Neuron (in vitro differentiated cells): ENCODE measurements at regions not wholly inside any gene's neighbourhood (a gene's known extent, or its start where the extent isn't known, plus 50 kb on each side); places are given as distances from the start of the nearest gene placed in this dataset.
"Not testable (repeated sequence)": the region's sequence is repeated elsewhere in the genome, so short reads cannot be mapped to it uniquely, and the experiment has no call there.

Experiments used
- H2AFZ ChIP-seq: one replicate; pipeline ENCODE4 v1.6.1; 2013; ENCODE audit warnings: low read depth, mild to moderate bottlenecking, inconsistent platforms, low read length, moderate library complexity
- H3K27me3 ChIP-seq: one replicate; pipeline ENCODE4 v1.6.1; 2013; ENCODE audit warnings: low read length; ENCODE audit not compliant: insufficient read depth
- H3K36me3 ChIP-seq: one replicate; pipeline ENCODE4 v1.6.1; 2013; ENCODE audit warnings: low read length; ENCODE audit not compliant: insufficient read depth
- H3K4me1 ChIP-seq: one replicate; pipeline ENCODE4 v1.6.1; 2013; ENCODE audit warnings: low read length; ENCODE audit not compliant: insufficient read depth
- H3K4me3 ChIP-seq: 2 replicates; pipeline ENCODE4 v1.5.1; 2013; ENCODE audit warnings: mild to moderate bottlenecking, low read length, moderate library complexity
- H3K9me3 ChIP-seq: one replicate; pipeline ENCODE4 v1.6.1; 2013; ENCODE audit warnings: low read length

DNA sequence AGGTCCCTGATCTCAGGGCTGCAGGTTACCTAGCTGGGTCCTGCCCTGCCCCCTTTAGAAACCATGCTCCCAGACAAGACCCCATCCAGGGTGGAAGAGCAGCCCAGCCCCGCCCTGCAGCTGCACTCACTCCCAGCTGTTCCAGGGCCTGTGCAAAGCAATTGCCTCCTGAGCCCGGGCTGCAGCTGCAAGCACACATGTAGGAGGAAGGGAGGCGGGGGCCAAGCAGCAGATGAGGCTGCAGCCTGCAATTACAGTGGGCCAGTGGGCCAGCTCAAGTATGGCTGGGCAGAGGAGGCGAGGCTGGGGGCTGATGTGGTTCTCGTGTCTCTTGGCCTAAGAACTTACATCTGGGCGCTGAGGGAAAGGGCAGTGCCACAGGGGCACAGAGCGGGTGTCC is 65.4 kb upstream of the TUBA3E start:
- H2AFZ ChIP-seq = no peak overlapping the region
- peaks cover 7% of the 10 kb centered on the region for H3K27me3 ChIP-seq
- H3K4me3 ChIP-seq = no peak overlapping the region
- no peaks in the 10 kb centered on the region for H3K36me3 ChIP-seq
- peaks cover 18% of the 10 kb centered on the region for H3K4me1 ChIP-seq
- no peaks in the 10 kb centered on the region for H3K9me3 ChIP-seq

DNA sequence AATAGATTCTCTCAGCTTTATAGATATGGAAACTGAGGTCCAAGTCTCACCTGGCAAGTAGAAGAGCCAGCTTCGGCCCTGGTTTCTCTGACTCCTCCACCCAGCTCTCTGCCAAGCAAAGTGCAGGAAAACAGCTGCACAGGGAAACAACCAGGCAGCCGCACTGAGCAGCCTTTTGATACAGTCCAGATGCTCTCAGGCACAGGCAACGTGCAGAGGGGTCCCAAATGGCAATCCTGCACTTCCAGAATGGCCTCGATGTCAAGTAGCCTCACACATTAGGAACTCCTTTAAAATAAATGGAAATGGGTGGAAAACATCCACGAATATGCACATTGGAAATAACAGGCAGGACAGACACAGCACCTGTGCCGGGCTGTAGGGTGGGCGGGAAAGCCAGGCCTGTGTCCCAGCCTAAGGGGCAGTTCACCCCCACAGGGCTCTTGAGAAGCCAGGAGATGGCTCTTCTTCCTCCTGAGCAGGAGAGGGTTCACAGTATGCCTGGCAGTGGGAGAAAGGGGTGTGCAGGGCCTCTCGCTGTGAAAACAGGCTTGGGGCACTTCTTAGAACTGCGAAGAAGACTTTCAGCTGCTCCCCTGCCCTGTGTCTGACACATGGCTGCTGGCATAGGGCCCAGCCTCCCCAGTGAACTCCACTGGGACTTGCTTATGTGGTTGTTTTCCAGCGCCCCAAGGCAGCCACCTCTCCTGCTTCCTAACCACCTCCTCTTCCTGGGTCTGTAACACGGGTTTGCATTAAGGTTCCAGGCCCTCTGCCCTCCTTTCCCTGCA is 63.9 kb upstream of the TUBA3E start:
- H3K9me3 ChIP-seq = no peaks in the 10 kb centered on the region
- H3K4me1 ChIP-seq = peaks cover 25% of the 10 kb centered on the region
- no peaks in the 10 kb centered on the region for H3K36me3 ChIP-seq
- peaks cover 7% of the 10 kb centered on the region for H3K27me3 ChIP-seq
- no peak overlapping the region for H3K4me3 ChIP-seq
- no peak overlapping the region for H2AFZ ChIP-seq

DNA sequence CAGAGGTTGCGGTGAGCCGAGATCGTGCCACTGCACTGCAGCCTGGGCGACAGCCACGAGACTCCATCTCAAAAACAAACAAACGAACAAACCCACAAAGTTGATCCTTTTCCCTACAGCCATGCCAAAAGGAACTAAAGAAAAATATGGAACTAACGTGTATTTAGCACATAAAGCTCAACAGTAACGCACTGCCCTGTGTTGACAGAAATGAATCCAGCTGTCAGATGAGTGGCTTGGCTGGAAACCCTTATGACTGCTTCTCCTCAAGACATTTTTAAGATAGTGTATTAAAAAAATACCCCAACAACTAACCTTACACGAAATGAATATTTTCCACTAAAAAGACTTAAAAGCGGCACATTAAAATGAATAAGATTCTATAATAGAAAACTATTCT is 62.9 kb upstream of the TUBA3E start:
- Histone ChIP-seq H2AFZ (no peak overlapping the region), H3K9me3 (no peaks in the 10 kb centered on the region), H3K36me3 (no peaks in the 10 kb centered on the region), H3K27me3 (peaks cover 4% of the 10 kb centered on the region), H3K4me3 (no peak overlapping the region), H3K4me1 (peaks cover 25% of the 10 kb centered on the region)

GRCh38 chr2:130259594-130259993 is 61.4 kb upstream of the TUBA3E start:
- H2AFZ ChIP-seq = no peak overlapping the region
- H3K4me3 ChIP-seq = no peak overlapping the region
- H3K27me3 ChIP-seq = peaks cover 4% of the 10 kb centered on the region
- peaks cover 25% of the 10 kb centered on the region for H3K4me1 ChIP-seq
- H3K36me3 ChIP-seq = no peaks in the 10 kb centered on the region
- H3K9me3 ChIP-seq = no peaks in the 10 kb centered on the region

DNA sequence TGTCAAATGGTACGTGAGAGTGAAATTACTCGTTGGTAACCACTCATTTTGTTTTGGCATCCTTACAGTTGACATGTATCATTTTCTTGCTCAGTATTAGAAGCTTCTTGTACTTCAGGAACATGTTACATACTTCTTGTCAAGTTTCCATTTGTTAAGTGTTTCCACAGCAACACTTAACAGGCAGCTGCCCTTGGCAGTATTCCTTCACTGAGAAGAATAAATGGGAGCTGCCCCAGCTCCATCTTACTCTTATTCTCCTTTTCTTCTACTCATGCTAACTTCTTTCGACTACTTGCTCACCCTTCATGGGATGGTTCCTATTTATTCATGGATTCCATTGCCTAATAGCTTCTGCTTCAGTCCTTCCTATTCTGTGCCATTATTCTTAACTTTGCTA is 60.1 kb upstream of the TUBA3E start:
- Histone ChIP-seq H3K9me3 (no peaks in the 10 kb centered on the region), H2AFZ (peak overlapping the region; percentile 53), H3K27me3 (peaks cover 4% of the 10 kb centered on the region), H3K4me1 (peaks cover 25% of the 10 kb centered on the region), H3K4me3 (no peak overlapping the region), H3K36me3 (no peaks in the 10 kb centered on the region)

DNA sequence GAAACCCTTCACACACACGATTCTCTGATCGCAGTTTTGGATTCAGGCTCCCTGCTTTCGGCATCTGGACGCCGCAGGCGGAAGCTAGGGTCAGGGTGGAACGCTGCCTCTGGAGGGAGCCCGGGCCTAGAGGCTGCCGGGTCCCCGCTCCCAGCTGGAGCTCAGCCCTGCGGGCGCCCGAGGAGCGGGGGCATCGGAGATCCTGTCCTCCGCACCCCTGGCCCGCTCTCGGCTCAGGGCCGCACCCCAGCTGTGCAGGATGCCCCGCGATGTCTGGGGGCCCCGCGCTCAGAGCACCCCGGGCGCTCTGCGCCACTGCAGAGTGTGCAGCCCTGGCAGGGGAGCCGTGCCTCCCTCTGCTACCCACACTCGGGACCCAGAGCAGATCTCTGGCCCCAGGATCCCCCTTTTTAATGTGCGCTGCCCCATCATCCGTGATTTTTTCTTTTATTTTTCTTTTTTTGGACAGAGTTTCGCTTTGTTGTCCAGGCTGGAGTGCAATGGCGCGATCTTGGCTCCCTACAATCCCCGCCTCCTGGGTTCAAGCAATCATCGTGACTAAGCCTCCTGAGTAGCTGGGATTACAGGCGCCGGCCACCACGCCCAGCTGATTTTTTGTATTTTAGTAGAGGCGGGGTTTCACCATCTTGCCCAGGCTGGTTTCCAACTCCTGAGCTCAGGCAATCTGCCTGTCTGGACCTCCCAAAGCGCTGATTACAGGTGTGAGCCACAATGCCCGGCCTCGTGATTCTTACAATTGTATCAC is 54.8 kb upstream of the TUBA3E start:
- H3K9me3 ChIP-seq = no peaks in the 10 kb centered on the region
- H3K4me3 ChIP-seq = no peak overlapping the region
- H3K27me3 ChIP-seq = peaks cover 7% of the 10 kb centered on the region
- H3K36me3 ChIP-seq = no peaks in the 10 kb centered on the region
- peaks cover 1% of the 10 kb centered on the region for H3K4me1 ChIP-seq
- no peak overlapping the region for H2AFZ ChIP-seq

DNA sequence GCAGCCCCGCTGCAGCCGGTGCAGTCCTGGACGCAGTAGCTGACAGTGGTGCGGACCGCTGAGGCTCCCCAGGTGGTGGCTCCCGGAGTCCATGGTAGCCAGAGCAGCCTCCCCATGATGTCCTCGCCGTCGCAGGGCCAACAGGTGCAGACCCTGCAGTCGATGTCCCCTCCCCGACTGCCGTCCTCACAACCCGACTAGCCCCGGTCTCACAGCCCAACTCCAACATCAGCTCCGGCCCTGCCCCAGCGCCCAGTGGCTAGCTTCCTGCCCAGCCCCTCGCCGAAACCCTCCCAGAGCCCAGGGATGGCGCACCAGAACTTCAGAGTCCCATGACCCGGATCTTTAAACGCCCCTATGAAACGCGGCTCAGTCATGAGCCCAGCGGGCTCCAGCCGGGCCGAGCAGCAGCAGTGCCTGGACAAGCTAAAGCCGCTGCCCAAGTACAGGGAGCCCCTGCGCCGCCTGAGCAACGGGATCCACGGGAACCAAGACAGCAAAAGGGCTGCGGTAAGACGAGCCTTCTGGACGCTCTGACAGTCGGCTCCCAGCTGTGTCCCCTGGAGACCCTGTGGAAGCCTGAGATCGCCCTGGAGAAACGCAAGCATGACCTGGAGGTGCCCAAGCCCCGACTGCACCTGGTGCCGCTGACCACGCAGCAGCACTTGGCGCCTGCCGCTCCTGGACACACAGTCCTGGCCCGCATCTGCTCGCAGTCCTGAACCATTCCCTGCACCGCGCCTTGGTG is 53.8 kb upstream of the TUBA3E start:
- no peak overlapping the region for H2AFZ ChIP-seq
- no peaks in the 10 kb centered on the region for H3K9me3 ChIP-seq
- H3K27me3 ChIP-seq = peaks cover 7% of the 10 kb centered on the region
- no peaks in the 10 kb centered on the region for H3K4me1 ChIP-seq
- H3K4me3 ChIP-seq = no peak overlapping the region
- H3K36me3 ChIP-seq = no peaks in the 10 kb centered on the region

DNA sequence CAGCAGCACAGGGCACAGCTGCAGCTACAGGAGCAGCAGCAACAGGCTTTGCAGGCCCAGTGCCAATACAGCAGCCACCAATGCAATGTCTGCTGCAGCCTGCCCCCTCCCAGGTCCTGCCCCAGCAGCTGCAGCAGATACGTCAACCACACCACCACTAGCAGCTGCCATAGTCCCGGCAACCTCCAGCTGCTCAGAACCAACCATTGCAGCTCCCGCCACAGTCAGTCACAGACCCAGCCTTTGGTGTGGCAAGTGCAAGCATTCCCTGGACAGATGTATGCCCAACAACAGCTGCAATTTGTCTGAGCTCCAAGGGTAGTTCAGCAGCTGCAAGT is 53.3 kb upstream of the TUBA3E start:
- Histone ChIP-seq H3K4me1 (no peaks in the 10 kb centered on the region), H3K9me3 (no peaks in the 10 kb centered on the region), H3K27me3 (peaks cover 7% of the 10 kb centered on the region), H3K4me3 (no peak overlapping the region), H2AFZ (no peak overlapping the region), H3K36me3 (no peaks in the 10 kb centered on the region)

- H2AFZ ChIP-seq, H3K27me3 ChIP-seq: not testable (repeated sequence)
Observed at GRCh38 chr2:130248355-130248754, 50.1 kb upstream of the TUBA3E start.

More at GRCh38 chr2:130248355-130248754, 50.1 kb upstream of the TUBA3E start:
- H3K36me3 ChIP-seq, H3K4me1 ChIP-seq, H3K9me3 ChIP-seq, H3K4me3 ChIP-seq: not testable (repeated sequence)
